Gastrocnemius medialis (tissue), 4 donors: ENCODE measurements at regions not wholly inside any gene's neighbourhood (a gene's known extent, or its start where the extent isn't known, plus 50 kb on each side); places are given as distances from the start of the nearest gene placed in this dataset.

Experiments used
- ATAC-seq, 2 donors: fragments of 150-250 bp; one replicate each; pipeline ENCODE4 v1.9.1; 2016
- DNase-seq, 2 donors: peaks; one replicate each; pipeline ENCODE4 v3.0.0-alpha.2; 2019
- H3K27ac ChIP-seq, 4 donors: fragments of 200-600 bp; sonication (generic); 1 replicate in 1 of 4; 2 replicates in 3 of 4; pipeline ENCODE4 v1.5.1; 2016 to 2018; ENCODE audit warnings: mild to moderate bottlenecking in 2 of 4, moderate library complexity in 1 of 4
- H3K27me3 ChIP-seq, 3 donors: fragments of 200-600 bp; sonication (generic) in 2 of 3; 1 replicate in 1 of 3; 2 replicates in 2 of 3; pipeline versions ENCODE4 v1.5.1 to v1.6.0; 2016 to 2019; ENCODE audit warnings: mild to moderate bottlenecking in 1 of 3, moderate library complexity in 1 of 3
- H3K36me3 ChIP-seq, 2 donors: fragments of 200-600 bp; sonication (generic) in 1 of 2; one replicate each; pipeline ENCODE4 v1.5.1; 2017 to 2018
- H3K4me1 ChIP-seq, 2 donors: fragments of 200-600 bp; sonication (generic) in 1 of 2; one replicate each; pipeline ENCODE4 v1.5.1; 2016 to 2017; ENCODE audit warnings: mild to moderate bottlenecking in 2 of 2
- H3K4me3 ChIP-seq, 4 donors: fragments of 200-600 bp; sonication (generic) in 3 of 4; 1 replicate in 1 of 4; 2 replicates in 3 of 4; pipeline ENCODE4 v1.5.1; 2016 to 2019; ENCODE audit warnings: mild to moderate bottlenecking in 2 of 4
- H3K9me3 ChIP-seq, 3 donors: fragments of 200-600 bp; sonication (generic) in 2 of 3; 1 replicate in 1 of 3; 2 replicates in 2 of 3; pipeline ENCODE4 v1.5.1; 2016 to 2019
- CTCF ChIP-seq, 5 experiments: fragments of 450-650 bp in 3 of 5; fragments of 200-600 bp in 2 of 5; sonication (generic) in 2 of 5; IDR thresholded peaks in 4 of 5; conservative IDR thresholded peaks in 1 of 5; 1 replicate in 4 of 5; 2 replicates in 1 of 5; pipeline ENCODE4 v1.5.1; 2016 to 2019; ENCODE audit warnings: antibody characterized with exemption in 5 of 5, mild to moderate bottlenecking in 3 of 5, moderate library complexity in 3 of 5
- POLR2A ChIP-seq, 2 donors: fragments of 450-650 bp; IDR thresholded peaks; one replicate each; pipeline ENCODE4 v1.6.1; 2017; ENCODE audit warnings: antibody characterized with exemption in 2 of 2, mild to moderate bottlenecking in 2 of 2, moderate library complexity in 2 of 2
- in situ Hi-C, 4 donors: fragments of 200-750 bp; cut with MboI; loops; one replicate each; pipeline versions ENCODE4 v1.15.0 to v1.8.0; 2017; ENCODE audit warnings: low sequenced_read_pairs in 4 of 4
- intact Hi-C: fragments of 100-400 bp; cut with DNase I; formaldehyde crosslinking; loops from one replicate; pipeline ENCODE4 v1.15.1; 2023; ENCODE audit warnings: low total_unique reads

GRCh38 chr17:33667052-33667509, 374.0 kb upstream of the ASIC2 start:
- no peak overlapping the region for H3K27ac ChIP-seq
- no peak for DNase-seq
- H3K27me3 ChIP-seq, result no peaks in the 10 kb centered on the region
- no peaks in the 10 kb centered on the region for H3K36me3 ChIP-seq
- H3K4me1 ChIP-seq, result no peaks in the 10 kb centered on the region
- no peak overlapping the region for H3K4me3 ChIP-seq
- no peaks in the 10 kb centered on the region for H3K9me3 ChIP-seq
- intact Hi-C loops (no loop called here), in situ Hi-C loops (loop anchor here in 1 of 4 donors (25.0 kb wide), 1 partner anchor 155 kb away; no protein-coding TSS in a partner anchor)
- TF ChIP-seq CTCF (IDR thresholded peaks at IDR 0.05 in 4 of 5, conservative IDR thresholded peaks at IDR 0.05 in 1 of 5) (no peak), POLR2A (IDR thresholded peaks at IDR 0.05) (no peak)
- no peak for ATAC-seq

GRCh38 chr17:33667671-33668070, 374.6 kb upstream of the ASIC2 start:
- Histone ChIP-seq H3K4me3 (no peak overlapping the region), H3K27ac (no peak overlapping the region), H3K9me3 (no peaks in the 10 kb centered on the region), H3K36me3 (no peaks in the 10 kb centered on the region), H3K4me1 (no peaks in the 10 kb centered on the region), H3K27me3 (no peaks in the 10 kb centered on the region)
- DNase-seq (no peak), ATAC-seq (no peak)
- in situ Hi-C loops (loop anchor here in 1 of 4 donors (25.0 kb wide), 1 partner anchor 155 kb away; no protein-coding TSS in a partner anchor), intact Hi-C loops (no loop called here)
- TF ChIP-seq POLR2A (IDR thresholded peaks at IDR 0.05) (no peak), CTCF (IDR thresholded peaks at IDR 0.05 in 4 of 5, conservative IDR thresholded peaks at IDR 0.05 in 1 of 5) (no peak)

- no peak overlapping the region for H3K27ac ChIP-seq
- in situ Hi-C loops, result loop anchor here in 1 of 4 donors (25.0 kb wide), 1 partner anchor 156 kb away; no protein-coding TSS in a partner anchor
Observed at GRCh38 chr17:33668516-33668915, 375.4 kb upstream of the ASIC2 start.

DNA sequence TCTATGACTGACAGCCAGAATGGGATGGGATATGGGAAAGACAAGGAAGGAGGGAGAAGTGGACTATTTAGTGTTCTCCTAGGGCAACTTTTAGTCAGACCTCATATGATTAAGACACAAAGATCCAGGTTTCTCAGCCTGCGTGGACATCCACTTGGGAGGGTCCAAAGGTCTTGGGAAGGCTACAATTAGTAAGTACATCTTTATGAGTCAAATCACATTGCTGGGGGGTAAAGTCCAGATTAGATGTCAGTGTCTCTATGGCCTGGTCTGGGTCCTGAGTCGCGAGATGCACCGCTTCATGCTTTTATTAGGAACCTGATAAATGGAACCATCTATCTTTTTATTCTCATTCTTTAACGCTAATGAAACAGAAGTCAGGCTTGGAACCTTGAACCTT, 378.4 kb upstream of the ASIC2 start:
- TF ChIP-seq CTCF (IDR thresholded peaks at IDR 0.05 in 4 of 5, conservative IDR thresholded peaks at IDR 0.05 in 1 of 5) (no peak), POLR2A (IDR thresholded peaks at IDR 0.05) (no peak)
- no peaks in the 10 kb centered on the region for H3K27me3 ChIP-seq
- no peak overlapping the region for H3K27ac ChIP-seq
- in situ Hi-C loops (loop anchor here in 1 of 4 donors (10.0 to 25.0 kb wide), 2 partner anchors 159 to 637 kb away; no protein-coding TSS in a partner anchor), intact Hi-C loops (loop anchor here (10.0 kb wide), 2 partner anchors 147 to 637 kb away; no protein-coding TSS in a partner anchor)
- no peaks in the 10 kb centered on the region for H3K36me3 ChIP-seq
- no peaks in the 10 kb centered on the region for H3K9me3 ChIP-seq
- no peak overlapping the region for H3K4me3 ChIP-seq
- ATAC-seq (no peak), DNase-seq (no peak)
- H3K4me1 ChIP-seq, result no peaks in the 10 kb centered on the region

More at GRCh38 chr17:33668516-33668915, 375.4 kb upstream of the ASIC2 start:
- Histone ChIP-seq H3K27me3 (no peaks in the 10 kb centered on the region), H3K4me1 (no peaks in the 10 kb centered on the region), H3K36me3 (no peaks in the 10 kb centered on the region), H3K4me3 (no peak overlapping the region), H3K9me3 (no peaks in the 10 kb centered on the region)
- no peak for ATAC-seq
- TF ChIP-seq POLR2A (IDR thresholded peaks at IDR 0.05), result no peak
- TF ChIP-seq CTCF (IDR thresholded peaks at IDR 0.05 in 4 of 5, conservative IDR thresholded peaks at IDR 0.05 in 1 of 5), result no peak
- no peak for DNase-seq
- intact Hi-C loops, result no loop called here
